ENCODE measurements at regions not wholly inside any gene's neighbourhood (a gene's known extent, or its start where the extent isn't known, plus 50 kb on each side); places are given as distances from the start of the nearest gene placed in this dataset.

DNA sequence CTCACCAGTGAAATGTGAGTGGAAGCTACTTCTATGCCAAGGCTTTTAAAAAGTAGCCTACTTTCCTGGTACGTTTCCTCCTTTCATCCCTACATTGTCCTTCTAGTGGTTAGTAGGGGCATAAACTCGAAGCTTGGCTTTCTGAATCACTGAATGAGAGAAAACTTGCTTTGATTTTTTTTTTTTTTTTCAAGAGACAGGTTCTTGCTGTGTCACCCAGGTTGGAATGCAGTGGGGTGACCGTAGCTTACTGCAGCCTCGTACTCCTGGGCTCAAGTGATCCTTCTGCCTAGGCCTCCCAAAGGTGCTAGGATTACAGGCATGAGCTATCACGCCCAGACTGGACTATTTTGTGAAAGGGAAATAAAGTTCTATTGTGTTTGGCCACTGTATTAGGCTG is 89.1 kb upstream of the IGFBP7 start:
- no peak overlapping the region for H3K27ac ChIP-seq
- no peak for TF ChIP-seq ZFX (IDR thresholded peaks at IDR 0.05)
- TF ChIP-seq, protein P1, sequence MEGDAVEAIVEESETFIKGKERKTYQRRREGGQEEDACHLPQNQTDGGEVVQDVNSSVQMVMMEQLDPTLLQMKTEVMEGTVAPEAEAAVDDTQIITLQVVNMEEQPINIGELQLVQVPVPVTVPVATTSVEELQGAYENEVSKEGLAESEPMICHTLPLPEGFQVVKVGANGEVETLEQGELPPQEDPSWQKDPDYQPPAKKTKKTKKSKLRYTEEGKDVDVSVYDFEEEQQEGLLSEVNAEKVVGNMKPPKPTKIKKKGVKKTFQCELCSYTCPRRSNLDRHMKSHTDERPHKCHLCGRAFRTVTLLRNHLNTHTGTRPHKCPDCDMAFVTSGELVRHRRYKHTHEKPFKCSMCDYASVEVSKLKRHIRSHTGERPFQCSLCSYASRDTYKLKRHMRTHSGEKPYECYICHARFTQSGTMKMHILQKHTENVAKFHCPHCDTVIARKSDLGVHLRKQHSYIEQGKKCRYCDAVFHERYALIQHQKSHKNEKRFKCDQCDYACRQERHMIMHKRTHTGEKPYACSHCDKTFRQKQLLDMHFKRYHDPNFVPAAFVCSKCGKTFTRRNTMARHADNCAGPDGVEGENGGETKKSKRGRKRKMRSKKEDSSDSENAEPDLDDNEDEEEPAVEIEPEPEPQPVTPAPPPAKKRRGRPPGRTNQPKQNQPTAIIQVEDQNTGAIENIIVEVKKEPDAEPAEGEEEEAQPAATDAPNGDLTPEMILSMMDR (conservative IDR thresholded peaks at IDR 0.05): no peak

DNA sequence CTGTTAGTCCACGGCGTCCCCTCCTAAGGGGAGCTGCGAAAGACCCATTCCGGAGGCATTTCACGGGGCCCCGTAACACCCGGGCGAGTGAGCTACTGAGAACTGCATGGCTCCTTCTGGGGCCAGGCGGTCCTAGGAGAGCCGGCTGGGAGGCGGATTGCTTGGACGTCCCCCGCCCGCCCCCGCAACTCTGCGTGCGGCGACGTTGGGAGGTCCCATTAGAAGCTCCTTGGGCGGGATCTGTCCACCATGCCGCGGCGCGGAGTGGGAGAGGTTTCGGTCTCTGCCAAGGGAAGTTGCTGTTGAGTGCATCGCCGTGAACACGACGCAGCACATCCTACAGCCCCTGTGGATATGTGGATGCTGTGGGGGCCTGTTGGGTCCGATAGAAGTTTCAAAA is 85.4 kb upstream of the IGFBP7 start:
- TF ChIP-seq ZFX (IDR thresholded peaks at IDR 0.05): no peak
- TF ChIP-seq, protein P1 (conservative IDR thresholded peaks at IDR 0.05): no peak
- no peak overlapping the region for H3K27ac ChIP-seq

DNA sequence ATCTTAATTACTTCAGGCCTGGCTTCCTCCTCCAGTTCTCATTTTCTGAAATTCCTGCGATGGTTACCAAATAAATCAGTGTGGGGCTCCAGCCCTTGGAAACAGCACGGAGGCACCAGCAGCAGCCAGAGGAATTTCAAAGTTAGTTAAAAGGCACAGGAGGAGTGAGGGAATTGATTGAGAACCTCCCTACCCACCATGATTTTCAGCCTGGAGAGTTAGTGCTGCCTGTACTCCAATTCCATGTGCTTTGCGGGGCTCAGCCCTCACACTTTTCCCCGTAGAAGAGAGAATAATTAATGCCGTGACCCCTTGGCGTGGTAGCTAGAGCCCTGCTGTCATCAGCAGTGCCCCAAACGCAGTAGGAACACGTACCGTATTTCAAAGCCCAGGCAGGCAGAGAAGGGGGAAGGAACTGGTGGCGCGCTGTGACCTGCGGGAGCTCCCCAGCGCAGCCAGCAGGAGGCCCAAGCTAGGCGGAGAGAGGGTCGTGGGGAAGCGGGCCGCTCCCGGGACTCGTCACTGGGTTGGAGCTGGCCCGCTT is 84.0 kb upstream of the IGFBP7 start:
- no peak overlapping the region for H3K27ac ChIP-seq
- TF ChIP-seq, protein P1 (conservative IDR thresholded peaks at IDR 0.05): no peak
- no peak for TF ChIP-seq ZFX (IDR thresholded peaks at IDR 0.05)

DNA sequence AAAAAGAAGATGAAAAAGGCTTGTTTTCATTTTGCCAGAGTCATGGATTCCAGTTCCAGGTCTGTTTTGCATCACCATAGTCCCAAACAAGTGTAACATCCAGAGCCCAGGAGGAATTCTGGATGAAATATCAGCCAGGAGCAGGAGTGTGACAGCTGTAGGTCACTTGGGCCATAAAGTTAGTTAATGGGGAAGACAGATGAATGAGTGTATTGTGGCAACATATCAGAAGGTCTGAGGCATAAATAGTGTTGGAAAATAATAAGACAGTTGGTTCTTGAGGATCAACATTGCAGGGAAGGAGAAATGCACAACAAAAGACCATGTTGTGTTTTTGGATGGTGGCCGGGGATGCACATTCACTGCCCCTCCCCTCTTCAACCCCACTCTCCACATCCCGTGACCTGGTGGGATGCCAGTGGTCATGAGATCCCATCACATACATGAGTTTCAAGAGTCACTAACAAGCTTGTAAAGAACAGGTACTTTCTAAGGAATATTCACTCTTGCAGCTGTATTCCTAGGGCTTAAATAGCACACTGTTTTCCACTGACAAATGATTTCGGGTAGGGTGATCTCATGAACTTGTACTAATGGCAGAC is 83.1 kb upstream of the IGFBP7 start:
- no peak overlapping the region for H3K27ac ChIP-seq
- no peak for TF ChIP-seq ZFX (IDR thresholded peaks at IDR 0.05)
- TF ChIP-seq, protein P1 (conservative IDR thresholded peaks at IDR 0.05): no peak

DNA sequence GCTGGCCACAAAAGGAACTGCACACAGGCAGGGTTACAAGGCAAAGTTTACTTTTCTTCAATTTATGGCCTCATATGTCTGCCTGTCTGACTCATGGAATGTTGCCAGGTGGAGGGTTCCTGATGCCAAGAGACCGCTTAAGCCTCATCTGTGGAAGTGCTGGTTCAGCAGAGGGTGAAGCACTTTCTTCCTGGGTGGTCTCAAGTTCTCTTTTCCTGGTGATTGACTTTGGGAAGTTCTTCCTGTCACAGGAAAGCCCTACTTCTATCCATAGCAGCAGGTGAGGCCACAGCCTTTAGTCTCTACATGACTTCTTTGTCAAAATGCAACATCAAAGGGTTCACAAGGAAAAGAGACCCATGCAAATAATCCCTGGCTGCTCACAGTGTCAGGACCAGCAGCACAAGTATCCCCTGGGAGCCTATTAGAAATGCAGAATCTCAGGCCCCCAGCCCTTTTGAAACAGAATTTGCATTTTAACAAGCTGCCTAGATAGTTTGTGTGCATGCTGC is 81.4 kb upstream of the IGFBP7 start:
- H3K27ac ChIP-seq: no peak overlapping the region
- TF ChIP-seq ZFX (IDR thresholded peaks at IDR 0.05): no peak
- TF ChIP-seq, protein P1 (conservative IDR thresholded peaks at IDR 0.05): no peak

DNA sequence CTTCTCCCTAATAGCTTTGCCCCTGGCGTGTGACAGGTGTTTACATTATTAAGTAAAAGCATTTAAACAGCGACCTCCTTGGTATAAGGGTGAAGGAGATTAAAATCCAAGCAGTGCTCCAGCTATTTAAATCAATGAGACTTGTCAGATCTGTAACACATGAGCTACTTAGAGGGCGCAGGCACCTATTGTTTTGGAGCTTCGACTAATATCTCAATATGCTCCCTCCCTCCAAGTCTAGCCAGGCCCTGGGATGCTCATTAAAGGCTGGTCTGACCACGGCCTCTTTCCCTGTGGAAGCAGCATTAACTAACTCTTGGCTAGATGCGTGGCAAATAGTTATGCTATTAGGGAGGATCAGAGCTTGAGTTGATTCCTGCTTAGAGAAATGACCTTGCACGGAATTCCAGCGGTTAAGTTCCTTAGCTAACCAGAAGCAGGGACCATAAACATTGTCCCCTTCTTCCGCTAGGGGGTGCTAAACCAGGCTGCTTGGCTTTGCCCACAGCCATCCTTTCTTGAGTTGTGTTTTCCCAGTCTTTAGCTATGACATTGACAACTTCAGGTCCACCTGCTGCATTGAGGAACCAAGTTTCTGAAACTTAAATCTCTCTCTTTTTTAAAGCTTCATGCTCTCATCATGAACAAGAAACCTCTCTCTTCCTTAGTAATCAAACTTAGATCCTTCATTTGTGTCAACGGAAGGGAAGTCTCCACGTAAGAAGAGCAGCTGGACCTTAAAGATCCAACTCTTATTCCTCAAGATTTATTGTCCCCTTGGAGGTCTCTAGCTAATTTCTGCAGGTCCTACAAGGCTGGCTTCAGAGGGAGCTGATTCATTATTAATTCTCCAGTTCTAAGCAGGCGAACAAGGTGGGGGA is 80.7 kb upstream of the IGFBP7 start:
- no peak overlapping the region for H3K27ac ChIP-seq
- no peak for TF ChIP-seq ZFX (IDR thresholded peaks at IDR 0.05)
- TF ChIP-seq, protein P1 (conservative IDR thresholded peaks at IDR 0.05): peak; percentile 72

DNA sequence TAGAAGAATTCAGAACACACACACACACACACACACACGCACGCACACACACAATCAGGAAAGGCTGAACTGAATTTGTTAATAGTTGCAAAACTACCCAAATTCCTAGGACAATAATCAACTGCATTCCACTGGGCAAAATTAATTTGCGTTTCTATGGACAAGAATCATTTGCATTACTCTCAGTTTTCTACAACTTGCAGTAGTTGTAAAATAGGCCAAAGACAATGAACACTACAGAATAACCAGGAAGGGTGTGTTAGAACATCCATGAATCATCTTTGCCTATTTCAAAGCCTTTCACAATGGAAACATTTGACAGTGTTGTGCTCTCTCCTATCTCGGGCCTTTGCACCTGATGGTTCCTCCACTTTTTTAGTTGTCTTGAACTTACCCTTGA is 77.1 kb upstream of the IGFBP7 start:
- H3K27ac ChIP-seq: no peak overlapping the region
- TF ChIP-seq, protein P1 (conservative IDR thresholded peaks at IDR 0.05): no peak
- no peak for TF ChIP-seq ZFX (IDR thresholded peaks at IDR 0.05)
